Caco-2 (cell line): ENCODE measurements at regions not wholly inside any gene's neighbourhood (a gene's known extent, or its start where the extent isn't known, plus 50 kb on each side); places are given as distances from the start of the nearest gene placed in this dataset.

Experiments
- BruUV-seq: library from RNA; stranded (reverse); fragments of 400-500 nt; replicated peaks from 2 replicates; lab custom pipeline; 2021; lab: Mats Ljungman, UMichigan
- CTCF ChIA-PET: fragments of 300-600 bp; sonication (Branson Sonifier 250); formaldehyde crosslinking; loops from one replicate; lab custom pipeline; 2022; ENCODE audit warnings: antibody characterized with exemption; lab: Charles Lee
- POLR2A ChIA-PET: fragments of 300-600 bp; sonication (Branson Sonifier 250); formaldehyde crosslinking; loops from one replicate; lab custom pipeline; 2022; ENCODE audit warnings: antibody characterized with exemption; lab: Charles Lee
- DNase-seq, 2 experiments: peaks; one replicate each; pipeline versions ENCODE4 v3.0.0 to v3.0.0-alpha.2; 2020 to 2022
- H3K27me3 ChIP-seq: replicated peaks from 2 replicates; pipeline ENCODE4 v1.6.0; 2011; ENCODE audit warnings: low read length; ENCODE audit not compliant: control insufficient read depth, insufficient read depth
- H3K36me3 ChIP-seq: 2 replicates; pipeline ENCODE4 v1.5.1; 2011; ENCODE audit warnings: low read length; ENCODE audit not compliant: control insufficient read depth, insufficient read depth
- H3K4me1 ChIP-seq: fragments of 250-450 bp; sonication (Bioruptor Pico); 2 replicates; pipeline ENCODE4 v1.5.1; 2020; ENCODE audit warnings: mild to moderate bottlenecking
- H3K4me3 ChIP-seq: 2 replicates; pipeline ENCODE4 v1.5.1; 2011; ENCODE audit warnings: low read depth, mild to moderate bottlenecking, control low read depth, low read length
- H3K9me3 ChIP-seq: fragments of 250-450 bp; sonication (Bioruptor Pico); 2 replicates; pipeline ENCODE4 v1.5.1; 2020; ENCODE audit warnings: mild to moderate bottlenecking, moderate library complexity
- H3K27ac Mint-ChIP-seq: one replicate; pipeline ENCODE4 v1.8.0; 2022; ENCODE audit warnings: mixed read lengths; ENCODE audit not compliant: unreplicated experiment
- H3K27me3 Mint-ChIP-seq: one replicate; pipeline ENCODE4 v1.8.0; 2022; ENCODE audit warnings: mixed read lengths; ENCODE audit not compliant: insufficient read depth, unreplicated experiment
- H3K36me3 Mint-ChIP-seq: one replicate; pipeline ENCODE4 v1.8.0; 2022; ENCODE audit warnings: mild to moderate bottlenecking, mixed read lengths; ENCODE audit not compliant: insufficient read depth, unreplicated experiment
- H3K4me1 Mint-ChIP-seq: one replicate; pipeline ENCODE4 v1.8.0; 2022; ENCODE audit warnings: low read depth, mixed read lengths; ENCODE audit not compliant: unreplicated experiment
- H3K4me3 Mint-ChIP-seq: one replicate; pipeline ENCODE4 v1.8.0; 2022; ENCODE audit warnings: mild to moderate bottlenecking, moderate library complexity, mixed read lengths; ENCODE audit not compliant: unreplicated experiment
- H3K9me3 Mint-ChIP-seq: one replicate; pipeline ENCODE4 v1.8.0; 2022; ENCODE audit warnings: mixed read lengths; ENCODE audit not compliant: unreplicated experiment
- intact Hi-C: fragments of 100-400 bp; cut with micrococcal nuclease; formaldehyde crosslinking; loops from one replicate; pipeline ENCODE4 v1.10.0; 2022; ENCODE audit not compliant: unreplicated experiment
- TF ChIP-seq, protein P1 (sequence below), 2 experiments: fragments of 200-600 bp in 1 of 2; IDR thresholded peaks; 1 replicate in 1 of 2; 2 replicates in 1 of 2; pipeline versions ENCODE4 v1.5.1 to v1.8.0; 2011 to 2022; ENCODE audit warnings: antibody characterized with exemption in 1 of 2, control low read depth in 1 of 2, inconsistent platforms in 1 of 2, low read depth in 1 of 2, low read length in 1 of 2, mild to moderate bottlenecking in 1 of 2, moderate library complexity in 1 of 2; ENCODE audit not compliant: insufficient read depth in 1 of 2, severe bottlenecking in 1 of 2, unreplicated experiment in 1 of 2

DNA sequence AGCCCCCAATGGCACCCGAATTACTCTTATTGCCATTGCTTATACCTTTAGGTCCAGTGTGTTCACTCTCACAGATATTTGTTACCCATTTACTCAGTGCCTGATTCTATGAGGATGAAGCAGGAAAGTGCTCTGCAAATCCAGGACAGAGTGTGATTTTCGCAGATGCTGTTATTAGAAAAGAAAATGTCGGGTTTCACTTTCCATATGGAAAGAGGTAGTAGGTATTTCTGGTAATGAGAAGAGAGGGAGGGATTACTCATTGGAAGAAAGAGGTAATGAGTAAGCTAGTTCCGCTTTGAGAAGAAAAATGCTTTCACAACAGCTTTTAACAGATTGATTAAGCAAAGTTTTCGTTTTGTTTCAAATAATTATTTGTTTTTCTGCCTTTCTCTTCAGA, 336.3 kb upstream of the CFAP20DC start:
- BruUV-seq: no TSS peak
- no peak for DNase-seq
- Mint-ChIP-seq H3K27ac (no peak overlapping the region), H3K4me3 (no peak overlapping the region), H3K27me3 (peaks cover 16% of the 10 kb centered on the region), H3K9me3 (no peaks in the 10 kb centered on the region), H3K36me3 (no peaks in the 10 kb centered on the region), H3K4me1 (no peaks in the 10 kb centered on the region)
- Histone ChIP-seq H3K4me1 (no peaks in the 10 kb centered on the region), H3K36me3 (no peaks in the 10 kb centered on the region), H3K9me3 (no peaks in the 10 kb centered on the region), H3K27me3 (no peaks in the 10 kb centered on the region; the same call in 1 of the 2 replicates), H3K4me3 (no peak overlapping the region)
- CTCF ChIA-PET: no interaction called here
- POLR2A ChIA-PET: no interaction called here
- TF ChIP-seq, protein P1, sequence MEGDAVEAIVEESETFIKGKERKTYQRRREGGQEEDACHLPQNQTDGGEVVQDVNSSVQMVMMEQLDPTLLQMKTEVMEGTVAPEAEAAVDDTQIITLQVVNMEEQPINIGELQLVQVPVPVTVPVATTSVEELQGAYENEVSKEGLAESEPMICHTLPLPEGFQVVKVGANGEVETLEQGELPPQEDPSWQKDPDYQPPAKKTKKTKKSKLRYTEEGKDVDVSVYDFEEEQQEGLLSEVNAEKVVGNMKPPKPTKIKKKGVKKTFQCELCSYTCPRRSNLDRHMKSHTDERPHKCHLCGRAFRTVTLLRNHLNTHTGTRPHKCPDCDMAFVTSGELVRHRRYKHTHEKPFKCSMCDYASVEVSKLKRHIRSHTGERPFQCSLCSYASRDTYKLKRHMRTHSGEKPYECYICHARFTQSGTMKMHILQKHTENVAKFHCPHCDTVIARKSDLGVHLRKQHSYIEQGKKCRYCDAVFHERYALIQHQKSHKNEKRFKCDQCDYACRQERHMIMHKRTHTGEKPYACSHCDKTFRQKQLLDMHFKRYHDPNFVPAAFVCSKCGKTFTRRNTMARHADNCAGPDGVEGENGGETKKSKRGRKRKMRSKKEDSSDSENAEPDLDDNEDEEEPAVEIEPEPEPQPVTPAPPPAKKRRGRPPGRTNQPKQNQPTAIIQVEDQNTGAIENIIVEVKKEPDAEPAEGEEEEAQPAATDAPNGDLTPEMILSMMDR (IDR thresholded peaks at IDR 0.05; ENCODE audit: insufficient read depth in 1 of 2, low read depth in 1 of 2, low read length in 1 of 2, severe bottlenecking in 1 of 2, unreplicated experiment in 1 of 2): no peak
- intact Hi-C loops: no loop called here

DNA sequence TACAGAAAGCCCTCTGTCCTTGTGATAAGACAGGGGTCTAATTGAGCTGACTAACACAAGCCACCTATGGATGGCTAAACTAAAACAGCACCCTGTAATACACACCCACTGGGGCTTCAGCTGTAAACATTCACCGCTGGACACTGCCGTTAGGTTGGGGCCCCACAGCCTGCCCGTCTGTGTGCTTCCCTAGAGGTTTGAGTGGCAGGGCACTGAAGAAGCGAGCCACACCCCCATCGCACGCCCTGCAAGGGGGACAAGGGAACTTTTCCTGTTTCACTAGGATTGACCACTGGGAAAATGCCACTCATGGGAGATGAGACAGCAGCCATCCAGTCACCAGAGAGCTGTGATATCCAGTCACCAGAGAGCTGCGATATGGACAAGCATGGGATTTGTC, 335.7 kb upstream of the CFAP20DC start:
- TF ChIP-seq, protein P1 (IDR thresholded peaks at IDR 0.05; ENCODE audit: insufficient read depth in 1 of 2, low read depth in 1 of 2, low read length in 1 of 2, severe bottlenecking in 1 of 2, unreplicated experiment in 1 of 2): no peak
- no peaks in the 10 kb centered on the region for H3K36me3 Mint-ChIP-seq
- peaks cover 16% of the 10 kb centered on the region for H3K27me3 Mint-ChIP-seq
- no peaks in the 10 kb centered on the region for H3K9me3 Mint-ChIP-seq
- H3K4me1 Mint-ChIP-seq: no peaks in the 10 kb centered on the region
- Histone ChIP-seq H3K4me1 (no peaks in the 10 kb centered on the region), H3K9me3 (no peaks in the 10 kb centered on the region), H3K36me3 (no peaks in the 10 kb centered on the region), H3K27me3 (no peaks in the 10 kb centered on the region; the same call in 1 of the 2 replicates), H3K4me3 (no peak overlapping the region)
- intact Hi-C loops: no loop called here
- H3K4me3 Mint-ChIP-seq: no peak overlapping the region
- DNase-seq: no peak
- H3K27ac Mint-ChIP-seq: no peak overlapping the region
- no TSS peak for BruUV-seq
- ChIA-PET POLR2A (no interaction called here), CTCF (no interaction called here)

- Histone ChIP-seq H3K36me3 (no peaks in the 10 kb centered on the region), H3K4me3 (no peak overlapping the region), H3K9me3 (no peaks in the 10 kb centered on the region), H3K4me1 (no peaks in the 10 kb centered on the region), H3K27me3 (no peaks in the 10 kb centered on the region; the same call in 1 of the 2 replicates)
- POLR2A ChIA-PET: no interaction called here
- no TSS peak for BruUV-seq
- CTCF ChIA-PET: no interaction called here
- Mint-ChIP-seq H3K9me3 (no peaks in the 10 kb centered on the region), H3K4me3 (no peak overlapping the region), H3K4me1 (no peaks in the 10 kb centered on the region), H3K27ac (no peak overlapping the region), H3K36me3 (no peaks in the 10 kb centered on the region), H3K27me3 (peaks cover 11% of the 10 kb centered on the region)
- intact Hi-C loops: no loop called here
- TF ChIP-seq, protein P1 (IDR thresholded peaks at IDR 0.05; ENCODE audit: insufficient read depth in 1 of 2, low read depth in 1 of 2, low read length in 1 of 2, severe bottlenecking in 1 of 2, unreplicated experiment in 1 of 2): no peak
- DNase-seq: no peak
Observed at GRCh38 chr3:59381282-59381681, 331.5 kb upstream of the CFAP20DC start.
